ENCODE measurements at regions not wholly inside any gene's neighbourhood (a gene's known extent, or its start where the extent isn't known, plus 50 kb on each side); places are given as distances from the start of the nearest gene placed in this dataset.

GRCh38 chr9:94033383-94033782, 50.9 kb upstream of the PTPDC1 start:
- no peak overlapping the region for H3K4me3 ChIP-seq (ENCODE audit: control extremely low read depth in 1 of 5, extremely low read depth in 1 of 5, insufficient read depth in 1 of 5, low read depth in 2 of 5, low read length in 4 of 5)
- no peak overlapping the region for H2AFZ ChIP-seq (ENCODE audit: insufficient read depth, low read depth, low read length, poor library complexity, severe bottlenecking)
- H3K27me3 ChIP-seq (replicated peaks in 1 of 4; ENCODE audit: control extremely low read depth in 1 of 4, control insufficient read depth in 3 of 4, insufficient read depth in 4 of 4, low read length in 3 of 4): peaks cover 0 to 3% (median 0%) of the 10 kb centered on the region in 4 experiments
- Mint-ChIP-seq H3K9me3 (ENCODE audit: insufficient read depth) (no peaks in the 10 kb centered on the region), H3K4me3 (no peak overlapping the region), H3K27ac (no peak overlapping the region), H3K27me3 (peaks cover 4% of the 10 kb centered on the region), H3K4me1 (peaks cover 15% of the 10 kb centered on the region)
- no peaks in the 10 kb centered on the region for H3K36me3 ChIP-seq (replicated peaks in 1 of 2; ENCODE audit: control extremely low read depth in 1 of 2, control insufficient read depth in 1 of 2, extremely low read depth in 1 of 2, insufficient read depth in 2 of 2, low read length in 1 of 2)
- peaks cover 12 to 13% of the 10 kb centered on the region in 2 donors for H3K4me1 ChIP-seq (ENCODE audit: control insufficient read depth in 2 of 2, insufficient read depth in 2 of 2, low read length in 2 of 2)
- intact Hi-C loops (cut with micrococcal nuclease): loop anchor here (5.0 kb wide), 1 partner anchor 581 kb away; the partner anchor contains the start of genes FAM120A and FAM120AOS
- ChIA-PET POLR2A (no interaction called here), CTCF (no interaction called here)
- no CpG with 5 or more reads among the region's 3 CpGs for WGBS (ENCODE audit: insufficient coverage)
- no peak overlapping the region for H3K27ac ChIP-seq (ENCODE audit: low read length in 2 of 2)
- H3K9me3 ChIP-seq (ENCODE audit: control extremely low read depth in 1 of 3, control insufficient read depth in 2 of 3, insufficient read depth in 1 of 3, low read length in 2 of 3): no peaks in the 10 kb centered on the region
- no peak for TF ChIP-seq EZH2 (IDR thresholded peaks at IDR 0.05; ENCODE audit: borderline replicate concordance, insufficient read depth, low read depth, low read length, poor library complexity, severe bottlenecking)
- TF ChIP-seq, protein P1, sequence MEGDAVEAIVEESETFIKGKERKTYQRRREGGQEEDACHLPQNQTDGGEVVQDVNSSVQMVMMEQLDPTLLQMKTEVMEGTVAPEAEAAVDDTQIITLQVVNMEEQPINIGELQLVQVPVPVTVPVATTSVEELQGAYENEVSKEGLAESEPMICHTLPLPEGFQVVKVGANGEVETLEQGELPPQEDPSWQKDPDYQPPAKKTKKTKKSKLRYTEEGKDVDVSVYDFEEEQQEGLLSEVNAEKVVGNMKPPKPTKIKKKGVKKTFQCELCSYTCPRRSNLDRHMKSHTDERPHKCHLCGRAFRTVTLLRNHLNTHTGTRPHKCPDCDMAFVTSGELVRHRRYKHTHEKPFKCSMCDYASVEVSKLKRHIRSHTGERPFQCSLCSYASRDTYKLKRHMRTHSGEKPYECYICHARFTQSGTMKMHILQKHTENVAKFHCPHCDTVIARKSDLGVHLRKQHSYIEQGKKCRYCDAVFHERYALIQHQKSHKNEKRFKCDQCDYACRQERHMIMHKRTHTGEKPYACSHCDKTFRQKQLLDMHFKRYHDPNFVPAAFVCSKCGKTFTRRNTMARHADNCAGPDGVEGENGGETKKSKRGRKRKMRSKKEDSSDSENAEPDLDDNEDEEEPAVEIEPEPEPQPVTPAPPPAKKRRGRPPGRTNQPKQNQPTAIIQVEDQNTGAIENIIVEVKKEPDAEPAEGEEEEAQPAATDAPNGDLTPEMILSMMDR (IDR thresholded peaks at IDR 0.05): no peak
- ATAC-seq (ENCODE audit: low read depth) (no peak), DNase-seq (no peak)
- no peak overlapping the region for H3K4me2 ChIP-seq (replicated peaks; ENCODE audit: low read depth, low read length, poor library complexity, severe bottlenecking)
- no peaks in the 10 kb centered on the region for H4K20me1 ChIP-seq (ENCODE audit: control insufficient read depth, insufficient read depth, low read length, poor library complexity, severe bottlenecking)
- H3K9ac ChIP-seq (ENCODE audit: low read length): no peak overlapping the region
- peaks cover 10% of the 10 kb centered on the region for H3K79me2 ChIP-seq (ENCODE audit: control insufficient read depth, insufficient read depth, low read length)

DNA sequence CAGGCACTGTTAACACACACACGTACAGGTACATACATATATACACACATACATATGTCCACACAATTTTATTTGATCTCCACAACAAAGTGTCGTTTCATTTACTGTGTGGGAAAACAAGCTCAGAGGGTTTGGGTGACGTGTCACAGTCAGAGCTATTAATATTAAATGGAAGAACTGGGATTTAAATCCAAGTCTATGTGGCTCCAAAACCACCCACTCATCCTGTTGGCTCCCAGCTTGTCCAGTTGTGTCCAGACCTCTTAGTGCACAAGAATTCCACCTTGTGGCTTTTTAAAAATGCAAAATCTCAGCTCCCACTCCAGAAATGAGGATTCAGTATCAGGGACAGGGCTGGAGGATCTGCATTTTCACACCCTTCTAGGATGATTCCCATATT, 52.3 kb upstream of the PTPDC1 start:
- ATAC-seq (ENCODE audit: low read depth) (no peak), DNase-seq (peak; percentile 5)
- Histone ChIP-seq H3K9me3 (ENCODE audit: control extremely low read depth in 1 of 3, control insufficient read depth in 2 of 3, insufficient read depth in 1 of 3, low read length in 2 of 3) (no peaks in the 10 kb centered on the region), H3K36me3 (replicated peaks in 1 of 2; ENCODE audit: control extremely low read depth in 1 of 2, control insufficient read depth in 1 of 2, extremely low read depth in 1 of 2, insufficient read depth in 2 of 2, low read length in 1 of 2) (no peaks in the 10 kb centered on the region), H3K4me2 (replicated peaks; ENCODE audit: low read depth, low read length, poor library complexity, severe bottlenecking) (no peak overlapping the region), H3K9ac (ENCODE audit: low read length) (no peak overlapping the region), H3K4me1 (ENCODE audit: control insufficient read depth in 2 of 2, insufficient read depth in 2 of 2, low read length in 2 of 2) (peaks cover 12 to 13% of the 10 kb centered on the region in 2 donors), H3K4me3 (ENCODE audit: control extremely low read depth in 1 of 5, extremely low read depth in 1 of 5, insufficient read depth in 1 of 5, low read depth in 2 of 5, low read length in 4 of 5) (no peak overlapping the region), H3K27me3 (replicated peaks in 1 of 4; ENCODE audit: control extremely low read depth in 1 of 4, control insufficient read depth in 3 of 4, insufficient read depth in 4 of 4, low read length in 3 of 4) (peaks cover 0 to 6% (median 0%) of the 10 kb centered on the region in 4 experiments), H4K20me1 (ENCODE audit: control insufficient read depth, insufficient read depth, low read length, poor library complexity, severe bottlenecking) (no peaks in the 10 kb centered on the region), H3K79me2 (ENCODE audit: control insufficient read depth, insufficient read depth, low read length) (peaks cover 10% of the 10 kb centered on the region), H3K27ac (ENCODE audit: low read length in 2 of 2) (no peak overlapping the region), H2AFZ (ENCODE audit: insufficient read depth, low read depth, low read length, poor library complexity, severe bottlenecking) (no peak overlapping the region)
- peak overlapping the region; percentile 100 for H3K4me3 Mint-ChIP-seq
- peaks cover 5% of the 10 kb centered on the region for H3K27me3 Mint-ChIP-seq
- H3K9me3 Mint-ChIP-seq (ENCODE audit: insufficient read depth): no peaks in the 10 kb centered on the region
- ChIA-PET POLR2A (no interaction called here), CTCF (interaction anchor here (1.1 to 2.5 kb wide), 5 partner anchors 9 to 182 kb away, joined by 4 to 12 read pairs (median 4); no protein-coding TSS in a partner anchor)
- WGBS (ENCODE audit: insufficient coverage): 100% methylated on average over 1 of the region's 3 CpGs
- intact Hi-C loops (cut with micrococcal nuclease): loop anchor here (2.0 to 5.0 kb wide), 4 partner anchors 73 to 580 kb away; partner anchors contain the start of genes FAM120A and FAM120AOS
- no peak overlapping the region for H3K27ac Mint-ChIP-seq
- peaks cover 15% of the 10 kb centered on the region for H3K4me1 Mint-ChIP-seq
- TF ChIP-seq EZH2 (IDR thresholded peaks at IDR 0.05; ENCODE audit: borderline replicate concordance, insufficient read depth, low read depth, low read length, poor library complexity, severe bottlenecking): no peak
- TF ChIP-seq, protein P1 (IDR thresholded peaks at IDR 0.05): no peak

All from B cell (primary cell).